Activated CD4-positive, alpha-beta T cell treated with anti-CD3 and anti-CD28 coated beads for 24 hours (primary cell): ENCODE measurements at regions not wholly inside any gene's neighbourhood (a gene's known extent, or its start where the extent isn't known, plus 50 kb on each side); places are given as distances from the start of the nearest gene placed in this dataset.
"Not testable (repeated sequence)": the region's sequence is repeated elsewhere in the genome, so short reads cannot be mapped to it uniquely, and the experiment has no call there.

Source experiments
- DNase-seq, 2 donors: peaks; one replicate each; pipeline ENCODE4 v3.0.0-alpha.2; 2020; ENCODE audit warnings: low read depth in 2 of 2

GRCh38 chr7:9919-10318 lies 182.5 kb upstream of the FAM20C start:
- peak in 1 of 2 donors; percentile 6 for DNase-seq

- not testable (repeated sequence) for DNase-seq
Measured at GRCh38 chr7:32565-33280, 159.6 kb upstream of the FAM20C start.

GRCh38 chr7:35121-35541 lies 157.2 kb upstream of the FAM20C start:
- DNase-seq: not testable (repeated sequence)

- not testable (repeated sequence) for DNase-seq
Measured at GRCh38 chr7:36539-36938, 155.8 kb upstream of the FAM20C start.

- not testable (repeated sequence) for DNase-seq
Measured at GRCh38 chr7:37656-38055, 154.7 kb upstream of the FAM20C start.

- DNase-seq: not testable (repeated sequence)
Measured at GRCh38 chr7:38444-38843, 153.9 kb upstream of the FAM20C start.

GRCh38 chr7:39984-40740 lies 152.2 kb upstream of the FAM20C start:
- DNase-seq: not testable (repeated sequence)

GRCh38 chr7:40799-41750 lies 151.3 kb upstream of the FAM20C start:
- DNase-seq: no peak

- DNase-seq: no peak
Measured at GRCh38 chr7:41917-42565, 150.3 kb upstream of the FAM20C start.

GRCh38 chr7:43791-44540 lies 148.4 kb upstream of the FAM20C start:
- DNase-seq: no peak

GRCh38 chr7:44541-44896 lies 147.9 kb upstream of the FAM20C start:
- DNase-seq: no peak

GRCh38 chr7:45106-46090 lies 147.0 kb upstream of the FAM20C start:
- DNase-seq: no peak

- DNase-seq: no peak
Measured at GRCh38 chr7:46123-46829, 146.1 kb upstream of the FAM20C start.

GRCh38 chr7:46830-47140 lies 145.6 kb upstream of the FAM20C start:
- no peak for DNase-seq

- no peak for DNase-seq
Measured at GRCh38 chr7:51456-52068, 140.8 kb upstream of the FAM20C start.

- DNase-seq: no peak
Measured at GRCh38 chr7:52100-52499, 140.3 kb upstream of the FAM20C start.

GRCh38 chr7:53531-53930 lies 138.8 kb upstream of the FAM20C start:
- DNase-seq: no peak

GRCh38 chr7:54615-55014 lies 137.8 kb upstream of the FAM20C start:
- no peak for DNase-seq
